ENCODE measurements at regions not wholly inside any gene's neighbourhood (a gene's known extent, or its start where the extent isn't known, plus 50 kb on each side); places are given as distances from the start of the nearest gene placed in this dataset.

DNA sequence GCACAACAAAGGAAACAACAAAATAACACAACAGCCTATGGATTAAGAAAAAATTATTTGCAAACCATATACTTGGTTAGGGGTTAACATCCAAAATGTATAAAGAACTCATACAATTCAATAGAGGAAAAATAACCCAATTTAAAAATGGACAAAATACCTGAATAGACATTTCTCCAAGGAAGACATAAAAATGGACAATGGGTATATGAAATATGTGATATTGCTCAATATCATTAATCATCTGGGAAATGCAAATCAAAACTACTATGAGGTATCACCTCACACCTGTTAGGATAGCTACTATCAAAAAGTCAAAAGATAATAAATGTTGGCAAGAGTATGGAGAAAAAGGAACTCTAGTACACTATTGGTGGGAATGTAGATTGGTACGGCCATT, 71.0 kb upstream of the THRB start:
- TF ChIP-seq SMAD5 (IDR thresholded peaks at IDR 0.05; ENCODE audit: low read depth) (no peak), BHLHE40 (IDR thresholded peaks at IDR 0.05; ENCODE audit: borderline replicate concordance in 1 of 2, low read depth in 2 of 2, low read length in 1 of 2) (no peak), POLR2A (IDR thresholded peaks at IDR 0.05; ENCODE audit: low read depth, low read length) (no peak), JUND (IDR thresholded peaks at IDR 0.05; ENCODE audit: low read depth, low read length) (no peak), SMC3 (IDR thresholded peaks at IDR 0.05; ENCODE audit: borderline replicate concordance, low read length) (no peak), IRF5 (IDR thresholded peaks at IDR 0.05; ENCODE audit: borderline replicate concordance) (no peak), SPI1 (IDR thresholded peaks at IDR 0.05; ENCODE audit: borderline replicate concordance, insufficient read depth, low read depth, low read length) (no peak), PRDM15 (CRISPR knock-in tag; IDR thresholded peaks at IDR 0.05) (no peak)
- TF ChIP-seq, protein P1, sequence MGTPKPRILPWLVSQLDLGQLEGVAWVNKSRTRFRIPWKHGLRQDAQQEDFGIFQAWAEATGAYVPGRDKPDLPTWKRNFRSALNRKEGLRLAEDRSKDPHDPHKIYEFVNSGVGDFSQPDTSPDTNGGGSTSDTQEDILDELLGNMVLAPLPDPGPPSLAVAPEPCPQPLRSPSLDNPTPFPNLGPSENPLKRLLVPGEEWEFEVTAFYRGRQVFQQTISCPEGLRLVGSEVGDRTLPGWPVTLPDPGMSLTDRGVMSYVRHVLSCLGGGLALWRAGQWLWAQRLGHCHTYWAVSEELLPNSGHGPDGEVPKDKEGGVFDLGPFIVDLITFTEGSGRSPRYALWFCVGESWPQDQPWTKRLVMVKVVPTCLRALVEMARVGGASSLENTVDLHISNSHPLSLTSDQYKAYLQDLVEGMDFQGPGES (IDR thresholded peaks at IDR 0.05): no peak
- TF ChIP-seq, protein P2, sequence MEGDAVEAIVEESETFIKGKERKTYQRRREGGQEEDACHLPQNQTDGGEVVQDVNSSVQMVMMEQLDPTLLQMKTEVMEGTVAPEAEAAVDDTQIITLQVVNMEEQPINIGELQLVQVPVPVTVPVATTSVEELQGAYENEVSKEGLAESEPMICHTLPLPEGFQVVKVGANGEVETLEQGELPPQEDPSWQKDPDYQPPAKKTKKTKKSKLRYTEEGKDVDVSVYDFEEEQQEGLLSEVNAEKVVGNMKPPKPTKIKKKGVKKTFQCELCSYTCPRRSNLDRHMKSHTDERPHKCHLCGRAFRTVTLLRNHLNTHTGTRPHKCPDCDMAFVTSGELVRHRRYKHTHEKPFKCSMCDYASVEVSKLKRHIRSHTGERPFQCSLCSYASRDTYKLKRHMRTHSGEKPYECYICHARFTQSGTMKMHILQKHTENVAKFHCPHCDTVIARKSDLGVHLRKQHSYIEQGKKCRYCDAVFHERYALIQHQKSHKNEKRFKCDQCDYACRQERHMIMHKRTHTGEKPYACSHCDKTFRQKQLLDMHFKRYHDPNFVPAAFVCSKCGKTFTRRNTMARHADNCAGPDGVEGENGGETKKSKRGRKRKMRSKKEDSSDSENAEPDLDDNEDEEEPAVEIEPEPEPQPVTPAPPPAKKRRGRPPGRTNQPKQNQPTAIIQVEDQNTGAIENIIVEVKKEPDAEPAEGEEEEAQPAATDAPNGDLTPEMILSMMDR (IDR thresholded peaks at IDR 0.05 in 2 of 3, conservative IDR thresholded peaks at IDR 0.05 in 1 of 3; ENCODE audit: control insufficient read depth in 2 of 3, extremely low read depth in 1 of 3, insufficient read depth in 1 of 3, low read depth in 3 of 3, low read length in 3 of 3): no peak

Measured in GM12878 (cell line).